ENCODE measurements at regions not wholly inside any gene's neighbourhood (a gene's known extent, or its start where the extent isn't known, plus 50 kb on each side); places are given as distances from the start of the nearest gene placed in this dataset.

GRCh38 chr7:57399251-57399940 is 50.6 kb upstream of the ZNF716 start:
- TF ChIP-seq POLR2A (IDR thresholded peaks at IDR 0.05; ENCODE audit: low read depth, low read length), result no peak
- TF ChIP-seq POLR2AphosphoS5 (IDR thresholded peaks at IDR 0.05; ENCODE audit: low read depth, low read length), result no peak

All from GM12892 (cell line).